ENCODE measurements at regions not wholly inside any gene's neighbourhood (a gene's known extent, or its start where the extent isn't known, plus 50 kb on each side); places are given as distances from the start of the nearest gene placed in this dataset.
A peak's percentile ranks its signal among the peaks of the same experiment; 100 is the strongest.

DNA sequence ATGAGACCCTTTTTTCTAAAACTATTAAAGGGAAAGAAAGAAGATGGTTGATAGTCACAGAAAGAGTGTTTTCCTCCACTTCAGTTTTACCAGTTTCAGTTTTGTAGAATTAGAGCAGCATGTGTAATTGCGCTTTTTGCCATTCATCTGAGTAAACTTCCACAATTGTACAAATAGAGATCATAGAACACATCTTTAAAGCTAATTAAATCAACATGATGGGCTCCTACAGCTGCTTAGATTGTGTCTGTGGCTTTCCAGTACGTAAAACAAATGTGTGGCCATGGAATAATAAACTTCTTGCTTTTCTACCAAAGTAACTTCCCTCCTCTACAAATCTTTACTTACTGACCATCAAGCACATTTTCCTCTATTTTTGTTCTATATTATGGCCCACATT is 84.2 kb upstream of the LRIG3 start:
- peak; percentile 27 for DNase-seq (ENCODE audit: extremely low read depth, low read depth)
- H3K4me3 ChIP-seq (replicated peaks; ENCODE audit: low read depth, low read length): no peak overlapping the region
- TF ChIP-seq, protein P1, sequence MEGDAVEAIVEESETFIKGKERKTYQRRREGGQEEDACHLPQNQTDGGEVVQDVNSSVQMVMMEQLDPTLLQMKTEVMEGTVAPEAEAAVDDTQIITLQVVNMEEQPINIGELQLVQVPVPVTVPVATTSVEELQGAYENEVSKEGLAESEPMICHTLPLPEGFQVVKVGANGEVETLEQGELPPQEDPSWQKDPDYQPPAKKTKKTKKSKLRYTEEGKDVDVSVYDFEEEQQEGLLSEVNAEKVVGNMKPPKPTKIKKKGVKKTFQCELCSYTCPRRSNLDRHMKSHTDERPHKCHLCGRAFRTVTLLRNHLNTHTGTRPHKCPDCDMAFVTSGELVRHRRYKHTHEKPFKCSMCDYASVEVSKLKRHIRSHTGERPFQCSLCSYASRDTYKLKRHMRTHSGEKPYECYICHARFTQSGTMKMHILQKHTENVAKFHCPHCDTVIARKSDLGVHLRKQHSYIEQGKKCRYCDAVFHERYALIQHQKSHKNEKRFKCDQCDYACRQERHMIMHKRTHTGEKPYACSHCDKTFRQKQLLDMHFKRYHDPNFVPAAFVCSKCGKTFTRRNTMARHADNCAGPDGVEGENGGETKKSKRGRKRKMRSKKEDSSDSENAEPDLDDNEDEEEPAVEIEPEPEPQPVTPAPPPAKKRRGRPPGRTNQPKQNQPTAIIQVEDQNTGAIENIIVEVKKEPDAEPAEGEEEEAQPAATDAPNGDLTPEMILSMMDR (IDR thresholded peaks at IDR 0.05; ENCODE audit: low read depth, low read length, missing control alignments): no peak

DNA sequence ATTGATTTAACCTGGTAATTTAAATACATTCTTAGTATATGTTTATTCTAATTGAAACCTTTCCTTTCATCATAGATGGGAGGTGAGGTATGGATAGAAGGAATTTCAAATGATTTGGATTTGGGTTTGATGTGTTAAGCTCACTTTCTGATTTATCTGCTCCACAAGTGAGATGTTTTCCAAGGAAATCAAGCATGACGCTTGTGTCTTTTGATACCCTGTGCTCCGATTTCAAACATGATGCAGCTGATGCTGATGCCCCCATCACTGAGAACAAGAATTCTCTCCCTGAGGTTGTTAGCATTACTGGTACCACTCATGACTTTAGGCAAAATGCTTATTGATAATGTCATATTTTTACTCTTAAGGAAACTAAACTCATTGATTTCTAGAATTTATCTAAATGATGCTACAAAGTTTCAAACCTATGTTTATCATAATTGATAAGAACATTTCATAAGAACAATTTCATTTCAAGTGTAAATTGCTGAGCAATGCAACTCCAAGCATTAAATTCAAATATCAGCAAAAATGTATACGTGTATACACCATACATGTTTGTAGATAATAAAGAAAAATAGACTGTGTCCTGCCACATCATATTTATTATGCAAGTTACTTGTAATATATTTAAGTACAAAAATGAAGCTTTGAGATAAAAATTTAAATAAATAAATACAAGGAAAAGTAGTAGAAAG is 75.5 kb upstream of the LRIG3 start:
- no peak for DNase-seq (ENCODE audit: extremely low read depth, low read depth)
- TF ChIP-seq, protein P1 (IDR thresholded peaks at IDR 0.05; ENCODE audit: low read depth, low read length, missing control alignments): no peak
- no peak overlapping the region for H3K4me3 ChIP-seq (replicated peaks; ENCODE audit: low read depth, low read length)

DNA sequence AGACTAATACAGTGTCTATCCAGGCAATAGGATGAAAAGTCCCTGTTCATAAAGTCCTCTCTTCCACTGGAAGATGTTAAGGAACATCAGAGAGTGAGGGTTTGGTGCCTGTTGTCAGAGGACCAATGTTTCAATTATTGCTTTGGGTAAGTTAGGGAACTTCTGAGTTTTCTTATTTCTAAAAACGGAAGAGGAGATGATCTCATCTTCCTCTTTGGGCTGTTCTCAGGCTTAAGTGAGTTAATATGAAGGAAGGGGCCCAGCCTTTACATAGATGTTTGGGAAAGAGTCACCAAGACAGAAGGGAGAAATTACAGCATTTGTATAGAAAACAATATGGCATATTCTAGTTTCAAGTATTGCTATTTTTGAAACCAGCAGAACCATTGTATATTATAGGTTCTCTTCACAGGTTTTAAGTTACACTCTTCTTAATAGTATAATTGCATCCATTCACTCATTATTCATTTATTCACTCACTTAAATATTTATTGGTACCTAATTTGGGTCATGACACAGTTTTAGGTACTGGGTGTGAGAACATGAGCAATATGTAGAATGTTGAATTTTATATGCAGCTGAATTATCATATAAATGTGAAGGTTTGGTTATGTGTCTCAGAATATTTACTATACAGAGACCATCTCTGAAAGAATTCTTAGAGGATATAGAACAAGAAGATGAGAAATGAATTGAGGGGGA is 68.5 kb upstream of the LRIG3 start:
- DNase-seq (ENCODE audit: extremely low read depth, low read depth): no peak
- TF ChIP-seq, protein P1 (IDR thresholded peaks at IDR 0.05; ENCODE audit: low read depth, low read length, missing control alignments): no peak
- no peak overlapping the region for H3K4me3 ChIP-seq (replicated peaks; ENCODE audit: low read depth, low read length)

DNA sequence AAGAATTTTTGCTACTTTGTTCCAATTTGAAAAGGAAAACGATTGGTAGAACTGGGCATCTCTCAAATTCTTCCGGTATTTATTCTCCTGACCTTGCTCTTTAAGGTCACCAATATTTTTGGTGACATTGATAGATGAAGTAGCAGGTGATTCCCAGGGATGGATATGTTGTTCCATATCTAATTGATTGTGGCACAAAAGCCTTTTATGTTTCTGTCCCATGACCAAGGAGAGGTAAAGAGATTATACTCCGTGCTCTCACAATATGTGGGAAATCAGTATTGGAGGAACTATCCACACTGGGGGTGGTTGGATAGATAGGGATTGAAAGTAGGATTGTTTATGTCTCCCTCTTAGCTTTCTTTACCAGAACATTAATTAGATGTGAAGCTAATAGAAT is 61.7 kb upstream of the LRIG3 start:
- TF ChIP-seq, protein P1 (IDR thresholded peaks at IDR 0.05; ENCODE audit: low read depth, low read length, missing control alignments): no peak
- no peak for DNase-seq (ENCODE audit: extremely low read depth, low read depth)
- no peak overlapping the region for H3K4me3 ChIP-seq (replicated peaks; ENCODE audit: low read depth, low read length)

DNA sequence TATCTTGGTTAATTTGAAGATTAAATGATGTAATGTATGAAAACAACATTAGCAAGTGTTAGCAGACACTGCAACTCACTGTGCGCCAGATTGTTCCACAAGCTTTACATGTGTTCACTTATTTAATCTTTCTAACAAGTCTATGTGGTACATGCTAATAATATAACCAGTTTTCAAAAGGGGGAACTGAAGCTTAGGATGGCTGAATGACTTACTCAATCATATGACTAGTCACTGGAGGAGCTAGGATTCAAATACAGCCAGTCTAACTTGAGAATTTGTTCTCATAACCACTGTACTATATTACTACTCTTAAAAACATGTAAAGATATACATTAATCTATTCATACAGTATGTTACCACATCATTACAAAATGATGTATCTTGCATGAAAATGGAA is 60.5 kb upstream of the LRIG3 start:
- no peak for DNase-seq (ENCODE audit: extremely low read depth, low read depth)
- no peak overlapping the region for H3K4me3 ChIP-seq (replicated peaks; ENCODE audit: low read depth, low read length)
- TF ChIP-seq, protein P1 (IDR thresholded peaks at IDR 0.05; ENCODE audit: low read depth, low read length, missing control alignments): no peak

DNA sequence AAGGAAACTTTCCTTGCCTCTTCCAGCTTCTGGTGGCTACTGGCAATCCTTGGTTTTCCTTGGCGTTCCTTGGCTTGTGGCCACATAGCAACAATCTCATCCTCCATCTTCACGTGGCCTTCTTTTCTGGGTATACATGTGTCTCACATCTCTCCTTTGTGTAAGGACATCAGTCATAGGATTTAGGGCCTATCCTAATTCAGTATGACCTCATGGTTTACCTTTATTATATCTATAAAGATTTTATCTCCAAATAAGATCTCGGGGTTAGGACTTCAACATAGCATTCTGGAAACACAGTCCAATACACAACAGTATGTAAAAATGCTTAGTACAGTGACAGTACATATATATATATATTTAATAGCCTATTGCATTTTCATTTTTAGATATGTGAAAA is 58.4 kb upstream of the LRIG3 start:
- TF ChIP-seq, protein P1 (IDR thresholded peaks at IDR 0.05; ENCODE audit: low read depth, low read length, missing control alignments): no peak
- no peak overlapping the region for H3K4me3 ChIP-seq (replicated peaks; ENCODE audit: low read depth, low read length)
- no peak for DNase-seq (ENCODE audit: extremely low read depth, low read depth)
